GM21786 (cell line): ENCODE measurements at regions not wholly inside any gene's neighbourhood (a gene's known extent, or its start where the extent isn't known, plus 50 kb on each side); places are given as distances from the start of the nearest gene placed in this dataset.

Source experiments
- ATAC-seq: cut with Tn5 transposase; IDR thresholded peaks from one replicate; pipeline ENCODE4 v1.9.1; 2021; ENCODE audit not compliant: unreplicated experiment

- ATAC-seq = peak; percentile 75
Measured at GRCh38 chr2:39513641-39514094, 76.6 kb upstream of the MAP4K3 start.

- no peak for ATAC-seq
Measured at GRCh38 chr2:39514825-39515224, 77.7 kb upstream of the MAP4K3 start.

- ATAC-seq = no peak
Measured at GRCh38 chr2:39515273-39515896, 78.3 kb upstream of the MAP4K3 start.

- no peak for ATAC-seq
Measured at GRCh38 chr2:39515897-39516346, 78.8 kb upstream of the MAP4K3 start.

GRCh38 chr2:39516347-39517101, 79.4 kb upstream of the MAP4K3 start:
- ATAC-seq = no peak

GRCh38 chr2:39517102-39517436, 80.0 kb upstream of the MAP4K3 start:
- no peak for ATAC-seq

GRCh38 chr2:39517622-39518021, 80.5 kb upstream of the MAP4K3 start:
- no peak for ATAC-seq

- no peak for ATAC-seq
Measured at GRCh38 chr2:39519886-39520285, 82.8 kb upstream of the MAP4K3 start.

GRCh38 chr2:39521876-39522517, 84.9 kb upstream of the MAP4K3 start:
- ATAC-seq = no peak

- ATAC-seq = no peak
Measured at GRCh38 chr2:39522518-39522877, 85.4 kb upstream of the MAP4K3 start.

GRCh38 chr2:39523308-39524044, 86.4 kb upstream of the MAP4K3 start:
- ATAC-seq = no peak

- ATAC-seq = no peak
Measured at GRCh38 chr2:39524061-39524460, 87.0 kb upstream of the MAP4K3 start.

GRCh38 chr2:39524756-39525635, 87.9 kb upstream of the MAP4K3 start:
- ATAC-seq = no peak

- ATAC-seq = no peak
Measured at GRCh38 chr2:39525636-39526412, 88.7 kb upstream of the MAP4K3 start.

- no peak for ATAC-seq
Measured at GRCh38 chr2:39528701-39529100, 91.6 kb upstream of the MAP4K3 start.

GRCh38 chr2:39529836-39530235, 92.8 kb upstream of the MAP4K3 start:
- ATAC-seq = no peak

GRCh38 chr2:39530411-39530866, 93.4 kb upstream of the MAP4K3 start:
- no peak for ATAC-seq

- ATAC-seq = no peak
Measured at GRCh38 chr2:39531220-39531777, 94.2 kb upstream of the MAP4K3 start.

- ATAC-seq = no peak
Measured at GRCh38 chr2:39532933-39533332, 95.8 kb upstream of the MAP4K3 start.
